ENCODE measurements at regions not wholly inside any gene's neighbourhood (a gene's known extent, or its start where the extent isn't known, plus 50 kb on each side); places are given as distances from the start of the nearest gene placed in this dataset.

DNA sequence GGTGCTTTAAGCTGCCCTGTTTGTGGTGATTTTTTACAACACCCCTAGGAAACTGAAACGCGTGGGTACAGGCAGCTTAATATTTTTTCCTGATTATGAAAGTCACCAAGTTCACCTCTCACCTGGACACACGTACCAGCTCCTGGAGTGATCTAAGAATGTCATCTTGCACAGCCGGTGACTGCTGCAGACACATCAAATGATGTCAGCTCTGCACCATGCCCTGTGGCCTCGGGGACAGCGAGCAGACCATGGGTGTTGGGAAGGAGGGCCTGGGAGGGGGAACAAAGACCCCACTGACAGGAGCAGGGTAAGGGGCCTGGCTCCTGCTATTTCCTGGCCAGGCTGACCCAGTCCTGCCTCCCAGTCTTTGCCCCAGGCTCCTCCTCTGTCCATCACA lies 272.7 kb downstream of the PARN start (continued):
- TF ChIP-seq, protein P1, sequence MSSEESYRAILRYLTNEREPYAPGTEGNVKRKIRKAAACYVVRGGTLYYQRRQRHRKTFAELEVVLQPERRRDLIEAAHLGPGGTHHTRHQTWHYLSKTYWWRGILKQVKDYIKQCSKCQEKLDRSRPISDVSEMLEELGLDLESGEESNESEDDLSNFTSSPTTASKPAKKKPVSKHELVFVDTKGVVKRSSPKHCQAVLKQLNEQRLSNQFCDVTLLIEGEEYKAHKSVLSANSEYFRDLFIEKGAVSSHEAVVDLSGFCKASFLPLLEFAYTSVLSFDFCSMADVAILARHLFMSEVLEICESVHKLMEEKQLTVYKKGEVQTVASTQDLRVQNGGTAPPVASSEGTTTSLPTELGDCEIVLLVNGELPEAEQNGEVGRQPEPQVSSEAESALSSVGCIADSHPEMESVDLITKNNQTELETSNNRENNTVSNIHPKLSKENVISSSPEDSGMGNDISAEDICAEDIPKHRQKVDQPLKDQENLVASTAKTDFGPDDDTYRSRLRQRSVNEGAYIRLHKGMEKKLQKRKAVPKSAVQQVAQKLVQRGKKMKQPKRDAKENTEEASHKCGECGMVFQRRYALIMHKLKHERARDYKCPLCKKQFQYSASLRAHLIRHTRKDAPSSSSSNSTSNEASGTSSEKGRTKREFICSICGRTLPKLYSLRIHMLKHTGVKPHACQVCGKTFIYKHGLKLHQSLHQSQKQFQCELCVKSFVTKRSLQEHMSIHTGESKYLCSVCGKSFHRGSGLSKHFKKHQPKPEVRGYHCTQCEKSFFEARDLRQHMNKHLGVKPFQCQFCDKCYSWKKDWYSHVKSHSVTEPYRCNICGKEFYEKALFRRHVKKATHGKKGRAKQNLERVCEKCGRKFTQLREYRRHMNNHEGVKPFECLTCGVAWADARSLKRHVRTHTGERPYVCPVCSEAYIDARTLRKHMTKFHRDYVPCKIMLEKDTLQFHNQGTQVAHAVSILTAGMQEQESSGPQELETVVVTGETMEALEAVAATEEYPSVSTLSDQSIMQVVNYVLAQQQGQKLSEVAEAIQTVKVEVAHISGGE (CRISPR knock-in tag; IDR thresholded peaks at IDR 0.05) = no peak
- TF ChIP-seq POLR2H (tag; IDR thresholded peaks at IDR 0.05; ENCODE audit: low read depth) (no peak), GABPA (tag; conservative IDR thresholded peaks at IDR 0.05; ENCODE audit: low read depth) (no peak), KDM4B (IDR thresholded peaks at IDR 0.05; ENCODE audit: borderline replicate concordance in 2 of 2, low read depth in 1 of 2) (no peak), NR1H2 (CRISPR knock-in tag; IDR thresholded peaks at IDR 0.05) (no peak), ZNF347 (CRISPR knock-in tag; IDR thresholded peaks at IDR 0.05; ENCODE audit: low read depth) (no peak), GTF2A2 (tag; IDR thresholded peaks at IDR 0.05) (no peak)
- TF ChIP-seq, protein P2, sequence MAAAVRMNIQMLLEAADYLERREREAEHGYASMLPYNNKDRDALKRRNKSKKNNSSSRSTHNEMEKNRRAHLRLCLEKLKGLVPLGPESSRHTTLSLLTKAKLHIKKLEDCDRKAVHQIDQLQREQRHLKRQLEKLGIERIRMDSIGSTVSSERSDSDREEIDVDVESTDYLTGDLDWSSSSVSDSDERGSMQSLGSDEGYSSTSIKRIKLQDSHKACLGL (CRISPR knock-in tag; IDR thresholded peaks at IDR 0.05; ENCODE audit: borderline replicate concordance, poor library complexity, severe bottlenecking) = no peak
- TF ChIP-seq, protein P3, sequence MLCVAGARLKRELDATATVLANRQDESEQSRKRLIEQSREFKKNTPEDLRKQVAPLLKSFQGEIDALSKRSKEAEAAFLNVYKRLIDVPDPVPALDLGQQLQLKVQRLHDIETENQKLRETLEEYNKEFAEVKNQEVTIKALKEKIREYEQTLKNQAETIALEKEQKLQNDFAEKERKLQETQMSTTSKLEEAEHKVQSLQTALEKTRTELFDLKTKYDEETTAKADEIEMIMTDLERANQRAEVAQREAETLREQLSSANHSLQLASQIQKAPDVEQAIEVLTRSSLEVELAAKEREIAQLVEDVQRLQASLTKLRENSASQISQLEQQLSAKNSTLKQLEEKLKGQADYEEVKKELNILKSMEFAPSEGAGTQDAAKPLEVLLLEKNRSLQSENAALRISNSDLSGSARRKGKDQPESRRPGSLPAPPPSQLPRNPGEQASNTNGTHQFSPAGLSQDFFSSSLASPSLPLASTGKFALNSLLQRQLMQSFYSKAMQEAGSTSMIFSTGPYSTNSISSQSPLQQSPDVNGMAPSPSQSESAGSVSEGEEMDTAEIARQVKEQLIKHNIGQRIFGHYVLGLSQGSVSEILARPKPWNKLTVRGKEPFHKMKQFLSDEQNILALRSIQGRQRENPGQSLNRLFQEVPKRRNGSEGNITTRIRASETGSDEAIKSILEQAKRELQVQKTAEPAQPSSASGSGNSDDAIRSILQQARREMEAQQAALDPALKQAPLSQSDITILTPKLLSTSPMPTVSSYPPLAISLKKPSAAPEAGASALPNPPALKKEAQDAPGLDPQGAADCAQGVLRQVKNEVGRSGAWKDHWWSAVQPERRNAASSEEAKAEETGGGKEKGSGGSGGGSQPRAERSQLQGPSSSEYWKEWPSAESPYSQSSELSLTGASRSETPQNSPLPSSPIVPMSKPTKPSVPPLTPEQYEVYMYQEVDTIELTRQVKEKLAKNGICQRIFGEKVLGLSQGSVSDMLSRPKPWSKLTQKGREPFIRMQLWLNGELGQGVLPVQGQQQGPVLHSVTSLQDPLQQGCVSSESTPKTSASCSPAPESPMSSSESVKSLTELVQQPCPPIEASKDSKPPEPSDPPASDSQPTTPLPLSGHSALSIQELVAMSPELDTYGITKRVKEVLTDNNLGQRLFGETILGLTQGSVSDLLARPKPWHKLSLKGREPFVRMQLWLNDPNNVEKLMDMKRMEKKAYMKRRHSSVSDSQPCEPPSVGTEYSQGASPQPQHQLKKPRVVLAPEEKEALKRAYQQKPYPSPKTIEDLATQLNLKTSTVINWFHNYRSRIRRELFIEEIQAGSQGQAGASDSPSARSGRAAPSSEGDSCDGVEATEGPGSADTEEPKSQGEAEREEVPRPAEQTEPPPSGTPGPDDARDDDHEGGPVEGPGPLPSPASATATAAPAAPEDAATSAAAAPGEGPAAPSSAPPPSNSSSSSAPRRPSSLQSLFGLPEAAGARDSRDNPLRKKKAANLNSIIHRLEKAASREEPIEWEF (CRISPR knock-in tag; IDR thresholded peaks at IDR 0.05) = no peak
